ENCODE measurements at regions not wholly inside any gene's neighbourhood (a gene's known extent, or its start where the extent isn't known, plus 50 kb on each side); places are given as distances from the start of the nearest gene placed in this dataset.
A peak's percentile ranks its signal among the peaks of the same experiment; 100 is the strongest.

DNA sequence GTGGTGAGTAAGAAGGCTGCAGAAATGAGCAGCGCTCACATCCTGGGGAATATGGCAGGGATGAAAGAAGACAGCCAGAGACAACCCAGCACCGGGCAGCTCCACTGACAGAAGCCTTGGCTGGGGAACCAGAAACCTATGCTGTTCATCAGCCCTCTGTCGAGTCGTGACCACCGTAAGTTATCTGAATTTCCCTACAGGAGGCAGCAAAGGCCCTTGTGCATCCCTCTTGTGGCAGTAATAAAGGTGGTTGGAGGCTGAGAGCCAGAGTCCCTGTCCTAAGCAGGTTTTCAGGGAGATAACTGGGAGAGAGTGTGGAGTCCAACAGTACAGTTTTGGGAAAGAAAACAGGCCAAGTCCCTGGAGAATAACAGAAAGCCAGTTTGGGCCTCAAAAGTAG, 194.0 kb upstream of the BOD1L1 start:
- no peak overlapping the region for H2BK5ac ChIP-seq (ENCODE audit: low read depth, low read length)
- H3K18ac ChIP-seq (ENCODE audit: extremely low read depth, low read length), result no peak overlapping the region
- no peak overlapping the region for H3K14ac ChIP-seq (ENCODE audit: insufficient read length)
- H3K23ac ChIP-seq (ENCODE audit: insufficient read length), result no peak overlapping the region
- H4K91ac ChIP-seq (replicated peaks; ENCODE audit: insufficient read length, low read length), result no peak overlapping the region
- no peak overlapping the region for H2BK12ac ChIP-seq (ENCODE audit: low read depth, low read length)
- H3K9me3 ChIP-seq (ENCODE audit: insufficient read depth in 2 of 2, low read depth in 1 of 2, low read length in 1 of 2), result peaks cover 11 to 15% of the 10 kb centered on the region in 2 experiments; a peak in 1 of 4 replicates
- H3K9ac ChIP-seq (replicated peaks in 1 of 4; ENCODE audit: extremely low read depth in 1 of 4, low read depth in 3 of 4, low read length in 3 of 4), result no peak overlapping the region
- POLR2A ChIA-PET (ENCODE audit: partially characterized antibody), result no interaction called here
- no peak overlapping the region for H2BK120ac ChIP-seq (replicated peaks; ENCODE audit: low read depth, low read length)
- TF ChIP-seq RAD21 (IDR thresholded peaks at IDR 0.05 in 1 of 2, conservative IDR thresholded peaks at IDR 0.05 in 1 of 2; ENCODE audit: low read depth in 2 of 2, low read length in 2 of 2) (peak; percentile 81 to 83), KDM4A (IDR thresholded peaks at IDR 0.05; ENCODE audit: low read depth, low read length, severe bottlenecking) (no peak), CHD1 (IDR thresholded peaks at IDR 0.05; ENCODE audit: low read depth, low read length) (no peak), GTF2F1 (IDR thresholded peaks at IDR 0.05; ENCODE audit: borderline replicate concordance, low read depth, low read length) (no peak)
- TF ChIP-seq, protein P1, sequence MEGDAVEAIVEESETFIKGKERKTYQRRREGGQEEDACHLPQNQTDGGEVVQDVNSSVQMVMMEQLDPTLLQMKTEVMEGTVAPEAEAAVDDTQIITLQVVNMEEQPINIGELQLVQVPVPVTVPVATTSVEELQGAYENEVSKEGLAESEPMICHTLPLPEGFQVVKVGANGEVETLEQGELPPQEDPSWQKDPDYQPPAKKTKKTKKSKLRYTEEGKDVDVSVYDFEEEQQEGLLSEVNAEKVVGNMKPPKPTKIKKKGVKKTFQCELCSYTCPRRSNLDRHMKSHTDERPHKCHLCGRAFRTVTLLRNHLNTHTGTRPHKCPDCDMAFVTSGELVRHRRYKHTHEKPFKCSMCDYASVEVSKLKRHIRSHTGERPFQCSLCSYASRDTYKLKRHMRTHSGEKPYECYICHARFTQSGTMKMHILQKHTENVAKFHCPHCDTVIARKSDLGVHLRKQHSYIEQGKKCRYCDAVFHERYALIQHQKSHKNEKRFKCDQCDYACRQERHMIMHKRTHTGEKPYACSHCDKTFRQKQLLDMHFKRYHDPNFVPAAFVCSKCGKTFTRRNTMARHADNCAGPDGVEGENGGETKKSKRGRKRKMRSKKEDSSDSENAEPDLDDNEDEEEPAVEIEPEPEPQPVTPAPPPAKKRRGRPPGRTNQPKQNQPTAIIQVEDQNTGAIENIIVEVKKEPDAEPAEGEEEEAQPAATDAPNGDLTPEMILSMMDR (IDR thresholded peaks at IDR 0.05; ENCODE audit: control extremely low read depth in 1 of 3, insufficient read depth in 1 of 3, low read depth in 1 of 3, low read length in 3 of 3), result peak; percentile 26 to 67 (median 67)
- TF ChIP-seq, protein P2, sequence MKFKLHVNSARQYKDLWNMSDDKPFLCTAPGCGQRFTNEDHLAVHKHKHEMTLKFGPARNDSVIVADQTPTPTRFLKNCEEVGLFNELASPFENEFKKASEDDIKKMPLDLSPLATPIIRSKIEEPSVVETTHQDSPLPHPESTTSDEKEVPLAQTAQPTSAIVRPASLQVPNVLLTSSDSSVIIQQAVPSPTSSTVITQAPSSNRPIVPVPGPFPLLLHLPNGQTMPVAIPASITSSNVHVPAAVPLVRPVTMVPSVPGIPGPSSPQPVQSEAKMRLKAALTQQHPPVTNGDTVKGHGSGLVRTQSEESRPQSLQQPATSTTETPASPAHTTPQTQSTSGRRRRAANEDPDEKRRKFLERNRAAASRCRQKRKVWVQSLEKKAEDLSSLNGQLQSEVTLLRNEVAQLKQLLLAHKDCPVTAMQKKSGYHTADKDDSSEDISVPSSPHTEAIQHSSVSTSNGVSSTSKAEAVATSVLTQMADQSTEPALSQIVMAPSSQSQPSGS (IDR thresholded peaks at IDR 0.05; ENCODE audit: low read length), result no peak
- no peaks in the 10 kb centered on the region for H4K20me1 ChIP-seq (replicated peaks in 1 of 2; ENCODE audit: control insufficient read depth in 1 of 2, insufficient read depth in 2 of 2, low read length in 2 of 2)
- H3K27ac ChIP-seq (ENCODE audit: low read depth, low read length), result no peak overlapping the region
- no peaks in the 10 kb centered on the region; the same call in 1 of the 2 replicates for H3K23me2 ChIP-seq (ENCODE audit: low read depth, low read length)
- no peaks in the 10 kb centered on the region for H3K79me1 ChIP-seq (ENCODE audit: low read depth, low read length)
- H4K8ac ChIP-seq (ENCODE audit: extremely low read depth, insufficient read depth, low read length), result no peak overlapping the region
- CTCF ChIA-PET (ENCODE audit: partially characterized antibody), result interaction anchor here (0.6 to 1.6 kb wide), 10 partner anchors 9 to 484 kb away, joined by 3 to 8 read pairs (median 3); no protein-coding TSS in a partner anchor
- no peaks in the 10 kb centered on the region for H3K79me2 ChIP-seq (ENCODE audit: control insufficient read depth in 1 of 2, insufficient read depth in 2 of 2, low read length in 2 of 2)
- 0 out of 7 replicates have a peak, but pooled peaks cover 0 to 1% (median 0%) of the 10 kb centered on the region in 4 experiments for H3K4me1 ChIP-seq (replicated peaks in 1 of 4; ENCODE audit: control insufficient read depth in 3 of 4, insufficient read depth in 4 of 4, low read length in 3 of 4)
- H4K5ac ChIP-seq (ENCODE audit: insufficient read length, low read depth, low read length), result no peak overlapping the region
- DNase-seq (ENCODE audit: low read depth in 1 of 2, low spot score in 2 of 2) (peak; percentile 25 to 48), FAIRE-seq (peak; percentile 32)
- H3K36me3 ChIP-seq (ENCODE audit: control insufficient read depth in 2 of 4, insufficient read depth in 4 of 4, low read length in 3 of 4), result no peaks in the 10 kb centered on the region
- H3K4me3 ChIP-seq (ENCODE audit: extremely low read depth in 1 of 4, insufficient read depth in 2 of 4, low read depth in 3 of 4, low read length in 4 of 4), result no peak overlapping the region
- H2AFZ ChIP-seq (ENCODE audit: low read length), result no peak overlapping the region; the same call in 1 of the 2 replicates
- H2AK5ac ChIP-seq (ENCODE audit: low read depth, low read length), result no peak overlapping the region
- no peak overlapping the region for H2BK15ac ChIP-seq (ENCODE audit: low read length)
- H2BK20ac ChIP-seq (ENCODE audit: low read length), result no peak overlapping the region
- peaks cover 0 to 1% (median 0%) of the 10 kb centered on the region in 4 experiments; a peak in 1 of 7 replicates for H3K27me3 ChIP-seq (replicated peaks in 1 of 4; ENCODE audit: control insufficient read depth in 3 of 4, extremely low read depth in 1 of 4, insufficient read depth in 3 of 4, low read length in 3 of 4)
- no peak overlapping the region for H3K56ac ChIP-seq (replicated peaks; ENCODE audit: insufficient read length, low read depth, low read length)
- no peak overlapping the region for H3K4ac ChIP-seq (replicated peaks; ENCODE audit: insufficient read length, low read depth, low read length)
- H3K4me2 ChIP-seq (ENCODE audit: insufficient read depth in 1 of 2, low read depth in 2 of 2, low read length in 2 of 2), result no peak overlapping the region
- 64% methylated on average over 5 of the region's 5 CpGs; no CpG with 5 or more reads in 1 of the 2 experiments for WGBS, 2 experiments (ENCODE audit: extremely low coverage in 1 of 2, insufficient coverage in 1 of 2, insufficient read length in 1 of 2, insufficient replicate concordance in 2 of 2, low coverage in 1 of 2, low lambda C conversion rate in 2 of 2, missing lambda C conversion rate in 1 of 2)

Measured in H1 (cell line).